Activated naive CD4-positive, alpha-beta T cell (primary cell): ENCODE measurements at regions not wholly inside any gene's neighbourhood (a gene's known extent, or its start where the extent isn't known, plus 50 kb on each side); places are given as distances from the start of the nearest gene placed in this dataset.

Experiments
- DNase-seq, 4 experiments: peaks; one replicate each; lab custom pipeline; 2025; lab: John Stamatoyannopoulos, UW

- DNase-seq = no peak
These were observed 152.9 kb downstream of the TTC32 start for GRCh38 chr2:19748711-19749506.

- DNase-seq = no peak
These were observed 153.8 kb downstream of the TTC32 start for GRCh38 chr2:19748073-19748375.

DNA sequence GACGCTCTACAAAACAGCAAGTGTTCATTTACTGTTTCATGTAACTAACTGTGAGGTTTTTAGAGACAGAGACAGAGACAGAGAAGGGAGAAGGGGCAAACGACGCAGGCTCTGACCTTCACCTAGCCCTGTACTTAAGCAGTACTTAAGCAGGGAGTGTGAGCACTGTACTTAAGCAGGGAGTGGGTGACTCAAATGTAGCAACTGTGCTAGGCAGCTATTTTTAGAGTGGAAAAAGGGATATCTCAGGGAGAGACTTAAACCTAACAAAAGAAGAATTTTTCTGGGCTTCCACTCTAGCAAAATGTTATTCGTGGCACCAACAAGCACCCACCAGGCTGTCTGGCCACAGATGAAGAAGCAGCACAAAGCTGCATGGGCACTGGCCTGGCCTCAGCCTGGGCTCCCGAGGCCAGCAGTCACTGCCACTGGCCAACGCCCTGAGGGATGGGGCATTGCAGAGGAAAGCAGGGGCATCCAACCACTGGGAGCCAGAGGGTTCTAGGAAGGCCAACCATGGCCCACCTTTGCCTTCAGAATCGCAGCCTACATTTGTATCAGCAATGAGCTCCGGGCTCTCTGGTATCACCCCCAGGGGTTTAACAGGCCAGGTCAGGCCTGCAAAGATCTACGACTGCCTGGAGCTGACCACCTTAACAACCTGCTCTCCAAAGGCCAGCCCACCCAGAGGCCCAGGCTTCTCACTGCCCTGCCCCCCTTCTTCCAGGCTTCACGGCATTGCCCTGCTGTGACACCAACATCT, 154.3 kb downstream of the TTC32 start:
- DNase-seq = no peak

GRCh38 chr2:19746611-19747309, 155.0 kb downstream of the TTC32 start:
- no peak for DNase-seq

GRCh38 chr2:19746137-19746600, 155.6 kb downstream of the TTC32 start:
- no peak for DNase-seq

DNA sequence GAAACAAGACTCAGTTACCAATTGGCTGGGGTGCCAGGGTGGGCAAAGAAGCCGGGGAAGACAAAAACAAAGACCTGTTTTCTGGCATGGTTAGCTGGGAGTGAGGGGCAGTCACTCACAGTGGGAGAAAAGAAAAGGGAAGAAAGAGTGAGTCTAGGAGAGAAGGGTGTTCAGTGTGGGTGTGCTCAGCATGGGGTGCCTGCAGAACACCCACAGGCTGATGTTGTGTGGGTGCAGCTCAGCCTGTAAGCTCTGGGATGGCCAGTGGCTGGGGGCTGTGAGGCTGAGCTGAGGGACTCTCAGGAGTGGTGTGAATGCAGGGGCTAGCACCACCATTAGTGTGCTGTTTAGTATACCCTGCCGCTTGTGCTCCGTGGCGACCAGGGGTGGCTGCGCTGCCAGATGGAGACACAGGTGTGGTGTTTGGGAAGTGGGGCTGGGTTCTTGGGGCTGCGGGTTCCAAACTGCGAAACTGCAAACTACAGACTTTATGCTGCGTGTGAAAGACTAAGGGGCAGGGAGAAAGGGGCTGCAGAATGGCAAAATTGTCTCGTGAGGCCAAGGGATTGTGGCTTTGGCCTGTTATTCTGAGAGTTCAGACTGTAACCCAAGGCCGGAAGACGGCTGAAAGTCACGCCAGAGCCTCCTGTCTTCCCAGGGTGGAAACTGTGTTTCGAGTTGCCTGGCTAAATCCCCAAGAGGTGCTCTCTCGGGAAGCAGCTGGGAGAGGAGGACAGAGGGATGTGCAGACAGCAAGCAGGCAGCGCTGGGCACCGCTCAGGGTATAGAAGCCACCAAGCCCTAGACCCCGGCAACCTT, 156.3 kb downstream of the TTC32 start:
- no peak for DNase-seq

DNA sequence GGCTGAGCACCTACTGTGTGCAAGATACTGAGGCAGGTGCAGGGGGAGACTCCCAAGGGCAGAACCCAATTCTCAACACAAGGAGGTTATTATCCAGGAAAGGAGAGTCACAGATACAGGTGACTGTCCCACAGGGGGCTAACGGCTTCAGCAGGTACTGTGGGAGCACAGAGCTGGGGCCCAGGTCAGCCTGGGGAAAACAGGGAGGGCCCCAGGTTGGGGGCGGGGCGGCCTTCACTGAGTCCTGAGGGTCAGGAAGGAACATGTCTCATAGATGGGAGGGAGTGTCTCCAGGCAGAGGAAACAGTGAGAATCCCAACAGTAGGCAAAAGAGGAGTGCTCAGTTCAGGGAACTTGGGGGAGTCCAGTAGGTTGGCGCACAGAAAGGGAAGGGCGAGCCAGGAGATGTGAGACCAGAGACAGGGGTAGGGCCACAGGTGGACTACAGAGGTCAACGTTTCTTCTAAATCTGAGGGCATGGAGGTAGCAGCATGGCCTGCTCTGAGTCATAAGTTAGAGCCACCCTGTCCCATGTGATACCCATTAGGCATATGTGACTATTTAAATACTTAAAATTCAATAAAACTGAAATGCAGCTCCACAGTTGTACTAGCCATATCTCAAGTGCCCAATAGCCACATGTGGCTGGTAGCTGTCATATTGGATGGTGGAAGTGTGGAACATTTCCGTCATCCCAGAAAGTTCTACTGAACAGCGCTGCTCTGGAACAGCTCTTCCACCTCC, 157.2 kb downstream of the TTC32 start:
- no peak for DNase-seq

- DNase-seq = no peak
These were observed 158.1 kb downstream of the TTC32 start for GRCh38 chr2:19743641-19744040.

- no peak for DNase-seq
These were observed 158.9 kb downstream of the TTC32 start for GRCh38 chr2:19742872-19743271.

- no peak for DNase-seq
These were observed 162.5 kb downstream of the TTC32 start for GRCh38 chr2:19739256-19739655.

GRCh38 chr2:19738707-19739106, 163.1 kb downstream of the TTC32 start:
- DNase-seq = no peak

DNA sequence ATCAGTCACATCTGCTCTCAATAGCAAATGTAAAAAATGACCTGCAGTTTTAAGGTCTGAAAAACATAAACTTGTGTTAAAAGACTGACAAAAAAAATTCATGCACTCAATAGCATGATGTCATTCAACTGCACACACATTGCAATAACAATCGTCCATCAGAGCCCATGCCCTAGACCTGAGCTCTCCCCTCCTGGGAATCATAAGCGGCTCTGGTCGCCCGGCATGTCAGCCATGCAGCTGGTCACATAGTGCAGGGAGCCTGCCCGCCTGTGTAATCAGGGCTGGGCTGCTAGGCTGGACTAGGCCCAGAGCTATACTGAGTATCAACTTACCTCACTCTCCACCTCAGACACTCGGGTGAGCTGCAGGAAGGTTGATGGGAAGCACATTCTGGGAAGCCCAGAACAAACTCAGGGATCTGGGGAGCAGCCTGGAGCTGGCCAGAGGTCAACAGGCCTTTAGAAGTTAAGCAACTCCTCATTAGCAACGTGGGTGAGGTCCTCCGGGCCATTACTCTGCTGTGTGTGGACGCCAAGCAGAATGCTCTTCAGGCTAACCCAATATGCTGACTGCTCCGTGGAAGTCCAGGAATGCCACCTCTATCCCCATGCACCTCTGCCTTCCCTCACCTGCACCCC, 165.5 kb downstream of the TTC32 start:
- DNase-seq = no peak

DNA sequence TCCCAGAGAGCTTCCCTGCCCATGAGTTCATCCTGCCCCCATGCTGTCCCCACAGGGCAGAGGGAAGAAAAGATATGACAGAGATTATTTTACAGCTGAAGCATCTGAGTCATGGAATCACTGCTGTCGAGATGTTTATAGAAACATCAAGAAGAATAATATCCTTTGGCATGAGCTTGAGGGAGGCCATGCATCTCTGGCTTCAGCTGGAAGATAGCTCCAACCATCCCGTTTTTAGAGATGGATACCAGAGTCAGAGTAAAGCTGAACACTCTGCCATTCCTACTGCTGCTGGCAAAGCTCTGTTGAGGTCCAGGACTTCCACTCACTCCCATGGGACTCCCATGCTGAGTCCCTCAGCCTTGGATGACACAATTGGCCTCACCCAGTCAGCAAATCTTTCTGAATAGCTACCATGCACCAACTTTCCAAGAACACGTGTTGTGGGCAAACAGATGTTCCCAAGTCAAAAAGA, 167.8 kb downstream of the TTC32 start:
- no peak for DNase-seq

GRCh38 chr2:19733390-19733789, 168.4 kb downstream of the TTC32 start:
- no peak for DNase-seq

DNA sequence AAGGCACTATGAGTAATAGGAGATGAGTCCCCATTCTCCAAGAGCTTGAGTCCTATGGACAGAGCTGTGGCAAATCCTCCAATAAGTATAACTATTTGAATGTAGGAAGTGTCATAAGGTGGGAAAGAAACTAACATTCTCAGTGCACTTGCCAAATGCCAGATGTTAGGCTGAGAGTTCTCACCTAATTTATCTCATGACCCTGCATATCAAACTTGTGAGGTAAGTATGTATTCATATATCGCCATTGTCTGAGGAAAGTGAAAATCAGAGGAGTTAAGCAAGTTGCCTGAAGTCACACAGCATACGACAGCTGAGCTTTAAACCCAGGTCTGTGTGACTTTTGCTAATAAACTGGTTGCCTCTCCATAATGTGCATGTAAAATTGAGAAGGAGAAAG, 169.5 kb downstream of the TTC32 start:
- DNase-seq = no peak

DNA sequence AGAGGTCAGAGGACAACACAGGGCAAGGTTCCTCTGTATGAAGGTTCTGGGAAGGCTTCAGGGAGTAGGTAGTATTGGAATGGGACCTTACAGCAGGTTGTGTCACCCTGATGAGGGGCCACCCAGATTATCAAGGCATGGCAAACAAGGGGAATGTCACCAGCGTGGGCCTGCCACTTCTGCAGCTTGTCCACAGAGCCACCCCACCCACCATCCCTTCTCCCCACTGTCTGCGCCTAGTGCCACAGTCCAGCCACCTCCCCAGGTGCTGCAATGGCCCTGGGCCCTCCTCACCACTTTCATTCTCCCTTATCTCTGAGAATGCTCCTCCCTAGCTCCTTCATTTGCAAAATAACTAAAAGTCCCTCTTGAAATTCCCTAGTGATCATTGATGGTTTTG, 170.3 kb downstream of the TTC32 start:
- no peak for DNase-seq

GRCh38 chr2:19731037-19731436, 170.7 kb downstream of the TTC32 start:
- no peak for DNase-seq

- no peak for DNase-seq
These were observed 173.7 kb downstream of the TTC32 start for GRCh38 chr2:19728125-19728524.

DNA sequence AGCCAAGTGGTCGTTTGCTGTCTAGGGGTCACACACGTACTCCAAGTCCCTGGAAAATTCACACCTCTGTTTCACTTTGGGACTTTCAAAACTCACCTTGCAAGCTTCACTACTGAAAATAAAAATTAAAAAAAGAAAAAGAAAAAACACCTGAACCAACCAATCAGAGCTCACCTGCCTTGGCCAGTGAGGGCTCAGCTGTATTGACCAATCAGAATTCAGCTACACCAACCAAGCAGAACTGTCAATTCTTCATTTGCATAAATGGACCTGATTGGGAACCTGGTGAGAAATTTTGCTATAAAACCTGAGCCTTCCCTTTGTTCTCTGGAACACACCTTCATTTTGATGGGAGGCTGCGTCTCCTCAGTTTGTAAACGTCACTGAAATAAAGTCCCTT, 176.4 kb downstream of the TTC32 start:
- DNase-seq = no peak

GRCh38 chr2:19723021-19723420, 178.8 kb downstream of the TTC32 start:
- no peak for DNase-seq

DNA sequence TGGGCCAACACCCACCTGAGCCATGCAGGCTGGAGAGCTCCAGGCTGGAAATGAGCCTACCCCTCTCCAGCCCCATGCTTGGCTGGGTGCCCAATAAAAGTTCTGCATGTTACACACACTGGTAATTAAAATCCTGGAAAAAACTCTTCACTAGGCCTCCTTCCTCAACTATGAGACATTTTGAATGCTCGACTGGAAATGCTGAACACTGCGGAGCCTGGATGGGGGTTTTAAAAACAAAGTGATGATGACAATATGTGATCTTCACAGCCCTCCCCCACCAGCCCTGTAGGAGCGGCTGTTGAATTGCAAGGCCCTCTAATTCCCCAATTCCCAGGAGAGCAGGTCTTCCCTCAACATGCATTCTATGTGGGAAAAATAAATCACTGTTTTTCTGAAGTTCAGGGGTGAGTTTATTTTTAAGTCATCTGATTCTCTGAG, 179.2 kb downstream of the TTC32 start:
- DNase-seq = no peak
